ENCODE measurements at regions not wholly inside any gene's neighbourhood (a gene's known extent, or its start where the extent isn't known, plus 50 kb on each side); places are given as distances from the start of the nearest gene placed in this dataset.

DNA sequence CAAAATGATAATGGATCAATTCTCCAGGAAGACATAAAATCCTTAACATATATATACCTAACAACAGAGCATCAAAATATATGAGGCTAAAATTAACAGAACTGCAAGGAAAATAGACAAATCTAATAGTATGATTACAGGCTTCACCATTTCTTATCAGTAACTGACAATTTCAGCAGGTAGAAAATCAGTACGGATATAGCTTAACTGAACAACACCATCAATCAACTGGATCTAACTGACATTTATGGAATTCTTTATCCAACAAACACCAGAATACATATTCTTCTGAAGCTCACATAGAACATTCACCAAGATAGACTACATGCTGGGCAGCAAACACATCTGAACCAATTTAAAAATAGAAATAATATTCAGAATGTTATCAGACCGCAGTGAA, 121.1 kb upstream of the CDC14C start:
- Histone ChIP-seq H3K4me3 (no peak overlapping the region), H3K79me2 (no peaks in the 10 kb centered on the region), H3K36me3 (replicated peaks; ENCODE audit: insufficient read depth, low read depth) (no peaks in the 10 kb centered on the region), H3K27ac (no peak overlapping the region), H3K4me2 (no peak overlapping the region), H3K9me3 (ENCODE audit: low read depth) (no peaks in the 10 kb centered on the region), H3K4me1 (ENCODE audit: insufficient read depth) (no peaks in the 10 kb centered on the region), H4K20me1 (ENCODE audit: insufficient read depth, poor library complexity, severe bottlenecking) (no peaks in the 10 kb centered on the region), H2AFZ (no peak overlapping the region), H3K27me3 (no peaks in the 10 kb centered on the region), H3K9me2 (replicated peaks; ENCODE audit: insufficient read depth) (no peaks in the 10 kb centered on the region)
- no peak for TF ChIP-seq EZH2phosphoT487 (IDR thresholded peaks at IDR 0.05; ENCODE audit: low read depth, severe bottlenecking, unreplicated experiment)
- no peak for TF ChIP-seq EZH2 (IDR thresholded peaks at IDR 0.05; ENCODE audit: borderline replicate concordance)
- TF ChIP-seq, protein P1, sequence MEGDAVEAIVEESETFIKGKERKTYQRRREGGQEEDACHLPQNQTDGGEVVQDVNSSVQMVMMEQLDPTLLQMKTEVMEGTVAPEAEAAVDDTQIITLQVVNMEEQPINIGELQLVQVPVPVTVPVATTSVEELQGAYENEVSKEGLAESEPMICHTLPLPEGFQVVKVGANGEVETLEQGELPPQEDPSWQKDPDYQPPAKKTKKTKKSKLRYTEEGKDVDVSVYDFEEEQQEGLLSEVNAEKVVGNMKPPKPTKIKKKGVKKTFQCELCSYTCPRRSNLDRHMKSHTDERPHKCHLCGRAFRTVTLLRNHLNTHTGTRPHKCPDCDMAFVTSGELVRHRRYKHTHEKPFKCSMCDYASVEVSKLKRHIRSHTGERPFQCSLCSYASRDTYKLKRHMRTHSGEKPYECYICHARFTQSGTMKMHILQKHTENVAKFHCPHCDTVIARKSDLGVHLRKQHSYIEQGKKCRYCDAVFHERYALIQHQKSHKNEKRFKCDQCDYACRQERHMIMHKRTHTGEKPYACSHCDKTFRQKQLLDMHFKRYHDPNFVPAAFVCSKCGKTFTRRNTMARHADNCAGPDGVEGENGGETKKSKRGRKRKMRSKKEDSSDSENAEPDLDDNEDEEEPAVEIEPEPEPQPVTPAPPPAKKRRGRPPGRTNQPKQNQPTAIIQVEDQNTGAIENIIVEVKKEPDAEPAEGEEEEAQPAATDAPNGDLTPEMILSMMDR (IDR thresholded peaks at IDR 0.05; ENCODE audit: poor library complexity) = no peak
- WGBS (ENCODE audit: low lambda C conversion rate, missing lambda C conversion rate) = 75% methylated on average over 2 of the region's 2 CpGs
- no peak for DNase-seq (ENCODE audit: low spot score)

DNA sequence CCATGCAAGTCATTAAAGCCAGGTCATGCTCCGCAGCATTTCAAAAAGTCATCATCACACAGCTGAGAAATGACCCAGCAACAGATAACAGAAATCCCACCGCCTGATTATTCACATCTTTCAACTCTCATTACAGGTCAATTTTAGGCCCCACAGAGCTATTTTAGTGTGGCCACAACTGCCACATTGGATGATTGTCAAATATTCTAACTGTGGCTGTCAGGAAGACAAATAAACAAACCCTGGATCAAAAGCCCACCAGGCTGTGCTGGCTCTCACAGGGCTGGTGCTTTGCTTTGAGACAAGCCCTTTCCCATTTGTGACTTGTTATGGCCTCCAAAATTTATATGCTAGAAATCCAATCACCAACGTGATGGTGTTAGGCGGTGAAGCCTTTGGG, 117.6 kb upstream of the CDC14C start:
- Histone ChIP-seq H3K4me1 (ENCODE audit: insufficient read depth) (no peaks in the 10 kb centered on the region), H3K36me3 (replicated peaks; ENCODE audit: insufficient read depth, low read depth) (no peaks in the 10 kb centered on the region), H3K79me2 (no peaks in the 10 kb centered on the region), H3K9me2 (replicated peaks; ENCODE audit: insufficient read depth) (no peaks in the 10 kb centered on the region), H4K20me1 (ENCODE audit: insufficient read depth, poor library complexity, severe bottlenecking) (no peaks in the 10 kb centered on the region), H3K9me3 (ENCODE audit: low read depth) (no peaks in the 10 kb centered on the region), H3K27ac (no peak overlapping the region), H2AFZ (no peak overlapping the region), H3K4me2 (no peak overlapping the region), H3K4me3 (no peak overlapping the region), H3K27me3 (no peaks in the 10 kb centered on the region)
- TF ChIP-seq, protein P1 (IDR thresholded peaks at IDR 0.05; ENCODE audit: poor library complexity) = no peak
- TF ChIP-seq EZH2 (IDR thresholded peaks at IDR 0.05; ENCODE audit: borderline replicate concordance) (no peak), EZH2phosphoT487 (IDR thresholded peaks at IDR 0.05; ENCODE audit: low read depth, severe bottlenecking, unreplicated experiment) (no peak)
- WGBS (ENCODE audit: low lambda C conversion rate, missing lambda C conversion rate) = 72% methylated on average over 4 of the region's 4 CpGs
- DNase-seq (ENCODE audit: low spot score) = no peak

DNA sequence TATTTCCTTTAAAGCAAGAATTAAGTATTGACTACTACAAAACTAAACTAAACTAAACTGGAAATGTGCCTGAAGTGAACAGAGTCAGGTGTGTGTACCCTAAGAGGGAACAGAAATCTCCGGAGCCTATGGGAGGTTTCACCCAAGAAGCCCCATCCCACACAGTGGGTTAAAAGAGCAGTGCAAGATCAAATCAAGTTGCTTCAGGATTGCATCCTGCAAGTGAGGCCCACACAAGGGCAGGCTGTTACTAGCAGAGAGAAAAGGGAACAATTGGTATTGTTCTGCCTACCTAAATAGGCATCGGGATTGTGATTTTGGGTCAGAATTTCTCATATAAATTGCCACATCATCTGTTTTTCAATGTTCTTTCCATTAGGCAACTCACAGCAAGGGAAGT, 113.3 kb upstream of the CDC14C start:
- H3K79me2 ChIP-seq = no peaks in the 10 kb centered on the region
- no peak overlapping the region for H3K4me2 ChIP-seq
- no peaks in the 10 kb centered on the region for H3K27me3 ChIP-seq
- no peaks in the 10 kb centered on the region for H3K4me1 ChIP-seq (ENCODE audit: insufficient read depth)
- H3K4me3 ChIP-seq = no peak overlapping the region
- no peaks in the 10 kb centered on the region for H3K9me2 ChIP-seq (replicated peaks; ENCODE audit: insufficient read depth)
- TF ChIP-seq EZH2phosphoT487 (IDR thresholded peaks at IDR 0.05; ENCODE audit: low read depth, severe bottlenecking, unreplicated experiment) (no peak), EZH2 (IDR thresholded peaks at IDR 0.05; ENCODE audit: borderline replicate concordance) (no peak)
- TF ChIP-seq, protein P1 (IDR thresholded peaks at IDR 0.05; ENCODE audit: poor library complexity) = no peak
- WGBS (ENCODE audit: low lambda C conversion rate, missing lambda C conversion rate) = 94% methylated on average over 2 of the region's 2 CpGs
- H4K20me1 ChIP-seq (ENCODE audit: insufficient read depth, poor library complexity, severe bottlenecking) = no peaks in the 10 kb centered on the region
- no peaks in the 10 kb centered on the region for H3K9me3 ChIP-seq (ENCODE audit: low read depth)
- no peak for DNase-seq (ENCODE audit: low spot score)
- H3K27ac ChIP-seq = no peak overlapping the region
- no peaks in the 10 kb centered on the region for H3K36me3 ChIP-seq (replicated peaks; ENCODE audit: insufficient read depth, low read depth)
- no peak overlapping the region for H2AFZ ChIP-seq

DNA sequence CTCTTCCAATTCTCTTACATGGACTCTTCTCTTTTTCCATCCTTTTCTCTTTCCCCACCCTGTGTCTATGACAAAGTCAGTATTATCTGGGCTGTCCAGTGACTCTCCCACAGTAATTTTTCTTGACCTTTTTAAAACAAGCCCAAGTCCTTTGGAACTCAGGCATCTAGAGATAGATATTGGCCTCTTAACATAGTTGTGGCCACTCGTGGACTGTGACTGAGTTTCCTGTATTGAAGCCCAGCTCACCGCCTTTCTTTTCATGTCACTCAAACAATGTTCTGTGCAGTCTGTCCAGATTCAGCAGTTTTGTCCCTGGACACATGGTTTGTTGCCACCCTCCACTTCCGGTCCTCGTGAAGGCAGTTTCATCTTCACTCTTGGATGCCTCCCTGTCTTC, 110.9 kb upstream of the CDC14C start:
- no peaks in the 10 kb centered on the region for H3K9me3 ChIP-seq (ENCODE audit: low read depth)
- no peaks in the 10 kb centered on the region for H3K27me3 ChIP-seq
- TF ChIP-seq EZH2 (IDR thresholded peaks at IDR 0.05; ENCODE audit: borderline replicate concordance) (no peak), EZH2phosphoT487 (IDR thresholded peaks at IDR 0.05; ENCODE audit: low read depth, severe bottlenecking, unreplicated experiment) (no peak)
- TF ChIP-seq, protein P1 (IDR thresholded peaks at IDR 0.05; ENCODE audit: poor library complexity) = no peak
- no peak for DNase-seq (ENCODE audit: low spot score)
- no peaks in the 10 kb centered on the region for H4K20me1 ChIP-seq (ENCODE audit: insufficient read depth, poor library complexity, severe bottlenecking)
- H3K27ac ChIP-seq = no peak overlapping the region
- no peaks in the 10 kb centered on the region for H3K79me2 ChIP-seq
- H3K4me3 ChIP-seq = no peak overlapping the region
- H3K36me3 ChIP-seq (replicated peaks; ENCODE audit: insufficient read depth, low read depth) = no peaks in the 10 kb centered on the region
- no peak overlapping the region for H3K4me2 ChIP-seq
- WGBS (ENCODE audit: low lambda C conversion rate, missing lambda C conversion rate) = 88% methylated on average over 4 of the region's 4 CpGs
- no peaks in the 10 kb centered on the region for H3K9me2 ChIP-seq (replicated peaks; ENCODE audit: insufficient read depth)
- H2AFZ ChIP-seq = no peak overlapping the region
- H3K4me1 ChIP-seq (ENCODE audit: insufficient read depth) = no peaks in the 10 kb centered on the region
